ENCODE measurements at regions not wholly inside any gene's neighbourhood (a gene's known extent, or its start where the extent isn't known, plus 50 kb on each side); places are given as distances from the start of the nearest gene placed in this dataset.
A peak's percentile ranks its signal among the peaks of the same experiment; 100 is the strongest.
"Not testable (repeated sequence)": the region's sequence is repeated elsewhere in the genome, so short reads cannot be mapped to it uniquely, and the experiment has no call there.

- Mint-ChIP-seq H3K36me3 (ENCODE audit: low read depth) (no peaks in the 10 kb centered on the region), H3K4me1 (ENCODE audit: low read depth) (no peaks in the 10 kb centered on the region), H3K9me3 (ENCODE audit: insufficient read depth) (no peaks in the 10 kb centered on the region), H3K27ac (no peak overlapping the region), H3K4me3 (no peak overlapping the region), H3K27me3 (ENCODE audit: low read depth) (peaks cover 2% of the 10 kb centered on the region)
- DNase-seq (no peak), ATAC-seq (no peak)
- CTCF ChIA-PET, result interaction anchor here (1.0 kb wide), 1 partner anchor 513 kb away, joined by 3 read pairs; no protein-coding TSS in a partner anchor
- POLR2A ChIA-PET, result no interaction called here
Observed at GRCh38 chr6:139882977-139883728, 508.7 kb upstream of the CITED2 start.

GRCh38 chr6:139882234-139882633 is 507.8 kb upstream of the CITED2 start:
- no peaks in the 10 kb centered on the region for H3K27me3 Mint-ChIP-seq (ENCODE audit: low read depth)
- CTCF ChIA-PET, result no interaction called here
- H3K36me3 Mint-ChIP-seq (ENCODE audit: low read depth), result no peaks in the 10 kb centered on the region
- H3K4me3 Mint-ChIP-seq, result no peak overlapping the region
- no peaks in the 10 kb centered on the region for H3K9me3 Mint-ChIP-seq (ENCODE audit: insufficient read depth)
- H3K27ac Mint-ChIP-seq, result no peak overlapping the region
- POLR2A ChIA-PET, result no interaction called here
- DNase-seq, result no peak
- H3K4me1 Mint-ChIP-seq (ENCODE audit: low read depth), result no peaks in the 10 kb centered on the region
- ATAC-seq, result no peak

- Mint-ChIP-seq H3K27me3 (ENCODE audit: low read depth) (no peaks in the 10 kb centered on the region), H3K4me1 (ENCODE audit: low read depth) (no peaks in the 10 kb centered on the region), H3K36me3 (ENCODE audit: low read depth) (no peaks in the 10 kb centered on the region), H3K27ac (no peak overlapping the region), H3K9me3 (ENCODE audit: insufficient read depth) (no peaks in the 10 kb centered on the region), H3K4me3 (no peak overlapping the region)
- POLR2A ChIA-PET, result no interaction called here
- ATAC-seq (peak; percentile 55), DNase-seq (peak; percentile 26)
- CTCF ChIA-PET, result interaction anchor here (1.0 kb wide), 1 partner anchor 10 kb away, joined by 3 read pairs; no protein-coding TSS in a partner anchor
Observed at GRCh38 chr6:139881728-139882211, 507.3 kb upstream of the CITED2 start.

DNA sequence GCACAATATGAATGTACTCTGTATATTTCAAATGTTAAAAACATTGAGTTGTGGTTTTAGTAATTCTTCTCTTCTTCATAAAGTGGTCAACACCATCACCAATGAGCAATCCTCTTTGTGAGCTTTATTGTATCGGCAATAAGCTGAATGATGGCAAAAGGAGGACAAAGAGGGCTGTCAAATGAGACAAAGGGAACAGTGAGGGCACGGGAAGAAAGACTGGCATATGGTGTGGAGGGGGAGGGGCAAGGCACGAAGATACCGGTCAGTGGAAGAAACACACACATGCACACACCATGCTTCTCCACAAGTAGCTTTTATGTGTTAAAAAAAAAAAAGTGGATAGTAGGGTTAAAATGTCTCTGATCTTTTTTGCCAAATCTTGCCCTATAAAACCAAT is 506.8 kb upstream of the CITED2 start:
- H3K36me3 Mint-ChIP-seq (ENCODE audit: low read depth), result no peaks in the 10 kb centered on the region
- no peaks in the 10 kb centered on the region for H3K4me1 Mint-ChIP-seq (ENCODE audit: low read depth)
- ChIA-PET CTCF (interaction anchor here (1.0 to 1.5 kb wide), 2 partner anchors 10 to 512 kb away, joined by 3 to 4 read pairs; no protein-coding TSS in a partner anchor), POLR2A (no interaction called here)
- DNase-seq (no peak), ATAC-seq (no peak)
- no peak overlapping the region for H3K27ac Mint-ChIP-seq
- H3K9me3 Mint-ChIP-seq (ENCODE audit: insufficient read depth), result no peaks in the 10 kb centered on the region
- H3K4me3 Mint-ChIP-seq, result no peak overlapping the region
- no peaks in the 10 kb centered on the region for H3K27me3 Mint-ChIP-seq (ENCODE audit: low read depth)

- Mint-ChIP-seq H3K27me3 (ENCODE audit: low read depth) (no peaks in the 10 kb centered on the region), H3K4me3 (no peak overlapping the region), H3K4me1 (ENCODE audit: low read depth) (no peaks in the 10 kb centered on the region), H3K36me3 (ENCODE audit: low read depth) (no peaks in the 10 kb centered on the region), H3K27ac (no peak overlapping the region), H3K9me3 (ENCODE audit: insufficient read depth) (no peaks in the 10 kb centered on the region)
- ATAC-seq, result no peak
- no peak for DNase-seq
- CTCF ChIA-PET, result interaction anchor here (1.5 kb wide), 1 partner anchor 510 kb away, joined by 4 read pairs; no protein-coding TSS in a partner anchor
- POLR2A ChIA-PET, result no interaction called here
Observed at GRCh38 chr6:139879823-139880356, 505.4 kb upstream of the CITED2 start.

DNA sequence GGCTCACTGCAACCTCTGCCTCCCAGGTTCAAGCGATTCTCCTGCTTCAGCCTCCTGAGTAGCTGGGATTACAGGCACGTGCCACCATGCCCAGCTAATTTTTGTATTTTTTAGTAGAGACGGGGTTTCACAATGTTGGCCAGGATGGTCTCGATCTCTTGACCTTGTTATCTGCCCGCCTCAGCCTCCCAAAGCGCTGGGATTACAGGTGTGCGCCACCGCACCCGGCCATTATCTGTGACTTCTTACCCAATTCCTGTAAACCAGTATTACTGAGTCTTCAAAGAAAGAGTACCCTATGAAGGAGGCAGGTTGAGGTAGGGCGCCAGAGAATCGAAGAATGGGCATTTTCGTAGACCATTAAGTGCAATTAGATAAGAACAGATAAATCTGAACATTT is 504.8 kb upstream of the CITED2 start:
- H3K4me1 Mint-ChIP-seq (ENCODE audit: low read depth); POLR2A ChIA-PET; H3K4me3 Mint-ChIP-seq; ATAC-seq; DNase-seq; H3K36me3 Mint-ChIP-seq (ENCODE audit: low read depth); H3K27ac Mint-ChIP-seq; H3K9me3 Mint-ChIP-seq (ENCODE audit: insufficient read depth); CTCF ChIA-PET; H3K27me3 Mint-ChIP-seq (ENCODE audit: low read depth): not testable (repeated sequence)

DNA sequence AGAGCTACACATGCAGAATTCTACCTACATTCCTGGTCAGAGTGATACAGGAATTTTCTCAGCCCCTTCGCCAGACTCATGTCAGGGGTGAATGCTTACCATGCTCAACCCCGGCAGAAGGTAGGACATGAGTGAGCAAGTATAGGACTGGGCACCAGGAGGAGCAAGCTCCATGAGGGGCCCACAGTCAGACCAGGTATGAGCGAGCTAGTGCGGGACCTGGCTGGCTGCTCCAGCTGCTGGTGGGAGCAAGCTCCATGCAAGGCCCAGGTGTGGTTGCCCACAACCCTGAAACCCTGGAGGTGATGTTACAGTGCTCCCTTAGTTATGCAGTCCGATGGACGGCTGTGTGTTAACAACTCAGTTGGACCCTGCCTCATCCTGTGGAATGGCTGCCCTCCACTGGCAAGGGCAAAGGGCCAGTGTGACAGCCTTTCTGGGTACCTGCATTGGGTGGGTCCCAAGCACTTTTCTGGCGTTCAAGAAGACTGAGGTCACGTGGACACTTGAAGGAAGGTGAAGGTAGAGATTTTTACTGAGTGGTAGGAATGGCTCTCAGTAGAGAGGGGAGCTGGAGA is 503.5 kb upstream of the CITED2 start:
- Mint-ChIP-seq H3K4me3 (no peak overlapping the region), H3K27ac (no peak overlapping the region), H3K4me1 (ENCODE audit: low read depth) (no peaks in the 10 kb centered on the region), H3K36me3 (ENCODE audit: low read depth) (no peaks in the 10 kb centered on the region), H3K27me3 (ENCODE audit: low read depth) (no peaks in the 10 kb centered on the region), H3K9me3 (ENCODE audit: insufficient read depth) (no peaks in the 10 kb centered on the region)
- no peak for DNase-seq
- ChIA-PET CTCF (interaction anchor here (1.4 kb wide), 1 partner anchor 508 kb away, joined by 3 read pairs; no protein-coding TSS in a partner anchor), POLR2A (no interaction called here)
- no peak for ATAC-seq

DNA sequence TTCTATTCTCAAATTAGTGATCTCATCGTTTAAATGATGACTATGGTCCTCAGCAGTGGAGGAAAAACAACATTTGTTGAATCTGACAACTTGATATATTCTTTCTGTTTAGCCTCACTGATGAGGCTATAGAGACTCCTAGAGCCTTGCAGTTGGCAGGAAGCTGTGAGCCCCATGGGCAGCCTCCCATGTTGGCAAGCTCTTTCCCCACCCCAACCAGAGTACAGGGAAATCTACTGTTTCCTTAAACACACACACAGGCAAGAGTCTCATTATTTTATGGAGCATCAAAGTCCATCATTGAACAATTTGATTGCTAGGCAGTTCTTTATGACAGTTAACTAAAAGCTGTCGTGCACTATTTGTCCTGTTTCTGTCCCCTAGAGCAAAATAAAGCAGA is 498.2 kb upstream of the CITED2 start:
- ATAC-seq (no peak), DNase-seq (no peak)
- Mint-ChIP-seq H3K4me1 (ENCODE audit: low read depth) (no peaks in the 10 kb centered on the region), H3K27ac (no peak overlapping the region), H3K36me3 (ENCODE audit: low read depth) (no peaks in the 10 kb centered on the region), H3K4me3 (no peak overlapping the region), H3K27me3 (ENCODE audit: low read depth) (peaks cover 2% of the 10 kb centered on the region), H3K9me3 (ENCODE audit: insufficient read depth) (no peaks in the 10 kb centered on the region)
- ChIA-PET POLR2A (no interaction called here), CTCF (no interaction called here)

- Mint-ChIP-seq H3K4me1 (ENCODE audit: low read depth) (no peaks in the 10 kb centered on the region), H3K4me3 (no peak overlapping the region), H3K9me3 (ENCODE audit: insufficient read depth) (no peaks in the 10 kb centered on the region), H3K27me3 (ENCODE audit: low read depth) (peaks cover 2% of the 10 kb centered on the region), H3K27ac (no peak overlapping the region), H3K36me3 (ENCODE audit: low read depth) (no peaks in the 10 kb centered on the region)
- ChIA-PET CTCF (interaction anchor here (1.2 kb wide), 1 partner anchor 9 kb away, joined by 3 read pairs; no protein-coding TSS in a partner anchor), POLR2A (no interaction called here)
- no peak for ATAC-seq
- no peak for DNase-seq
Observed at GRCh38 chr6:139871803-139872510, 497.5 kb upstream of the CITED2 start.

GRCh38 chr6:139871165-139871710 is 496.8 kb upstream of the CITED2 start:
- Mint-ChIP-seq H3K27ac (no peak overlapping the region), H3K27me3 (ENCODE audit: low read depth) (peaks cover 2% of the 10 kb centered on the region), H3K9me3 (ENCODE audit: insufficient read depth) (no peaks in the 10 kb centered on the region), H3K4me3 (no peak overlapping the region), H3K36me3 (ENCODE audit: low read depth) (no peaks in the 10 kb centered on the region), H3K4me1 (ENCODE audit: low read depth) (no peaks in the 10 kb centered on the region)
- CTCF ChIA-PET, result interaction anchor here (1.2 kb wide), 1 partner anchor 10 kb away, joined by 3 read pairs; no protein-coding TSS in a partner anchor
- ATAC-seq (no peak), DNase-seq (no peak)
- POLR2A ChIA-PET, result no interaction called here

DNA sequence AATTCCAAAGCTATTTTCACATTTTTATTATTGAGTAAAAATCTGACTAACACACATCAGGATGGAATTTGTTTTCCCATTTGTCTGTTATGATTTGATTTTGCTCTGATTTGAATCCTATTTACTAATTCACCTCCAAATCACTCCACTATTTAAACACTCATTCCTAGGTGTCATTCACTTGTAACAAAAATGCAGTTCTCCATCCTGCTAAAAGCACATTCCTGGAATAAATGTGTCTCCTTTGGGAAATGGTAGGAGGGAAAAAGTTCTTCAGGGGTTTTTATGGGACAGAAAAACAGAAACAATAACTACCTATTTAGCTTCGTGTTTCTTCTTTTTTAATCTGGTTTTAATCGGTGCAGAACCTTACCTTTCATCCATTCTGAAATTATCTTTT is 494.1 kb upstream of the CITED2 start:
- POLR2A ChIA-PET, result no interaction called here
- CTCF ChIA-PET, result no interaction called here
- no peak overlapping the region for H3K27ac Mint-ChIP-seq
- H3K4me3 Mint-ChIP-seq, result no peak overlapping the region
- H3K27me3 Mint-ChIP-seq (ENCODE audit: low read depth), result peaks cover 2% of the 10 kb centered on the region
- DNase-seq, result no peak
- H3K4me1 Mint-ChIP-seq (ENCODE audit: low read depth), result no peaks in the 10 kb centered on the region
- H3K9me3 Mint-ChIP-seq (ENCODE audit: insufficient read depth), result no peaks in the 10 kb centered on the region
- no peaks in the 10 kb centered on the region for H3K36me3 Mint-ChIP-seq (ENCODE audit: low read depth)
- ATAC-seq, result no peak

DNA sequence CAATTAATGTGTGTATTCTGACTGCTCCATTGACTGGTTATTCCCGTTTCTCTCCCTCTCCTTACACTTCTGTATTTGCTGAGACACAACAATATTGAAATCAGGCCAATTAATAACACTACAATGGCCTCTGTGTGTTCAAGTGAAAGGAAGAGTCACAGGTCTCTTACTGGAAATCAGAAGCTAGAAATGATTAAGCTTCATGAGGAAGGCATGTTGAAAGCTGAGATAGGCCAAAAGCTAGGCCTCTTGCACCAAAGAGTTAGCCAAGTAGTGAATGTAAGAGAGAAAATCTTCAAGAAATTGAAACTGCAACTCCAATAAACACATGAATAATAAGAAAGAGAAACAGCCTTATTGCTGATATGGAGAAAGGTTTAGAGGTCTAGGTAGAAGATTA is 489.5 kb upstream of the CITED2 start:
- no peaks in the 10 kb centered on the region for H3K36me3 Mint-ChIP-seq (ENCODE audit: low read depth)
- ATAC-seq, result no peak
- no peak overlapping the region for H3K4me3 Mint-ChIP-seq
- CTCF ChIA-PET, result no interaction called here
- no peaks in the 10 kb centered on the region for H3K27me3 Mint-ChIP-seq (ENCODE audit: low read depth)
- H3K27ac Mint-ChIP-seq, result no peak overlapping the region
- no peaks in the 10 kb centered on the region for H3K9me3 Mint-ChIP-seq (ENCODE audit: insufficient read depth)
- POLR2A ChIA-PET, result no interaction called here
- no peak for DNase-seq
- H3K4me1 Mint-ChIP-seq (ENCODE audit: low read depth), result no peaks in the 10 kb centered on the region

All from activated CD8-positive, alpha-beta T cell treated with anti-CD3 and anti-CD28 coated beads, Interleukin-2, amount 10 ng/mL, durations not matched to agents 7 days and 5 days (primary cell).